ENCODE measurements at regions not wholly inside any gene's neighbourhood (a gene's known extent, or its start where the extent isn't known, plus 50 kb on each side); places are given as distances from the start of the nearest gene placed in this dataset.

DNA sequence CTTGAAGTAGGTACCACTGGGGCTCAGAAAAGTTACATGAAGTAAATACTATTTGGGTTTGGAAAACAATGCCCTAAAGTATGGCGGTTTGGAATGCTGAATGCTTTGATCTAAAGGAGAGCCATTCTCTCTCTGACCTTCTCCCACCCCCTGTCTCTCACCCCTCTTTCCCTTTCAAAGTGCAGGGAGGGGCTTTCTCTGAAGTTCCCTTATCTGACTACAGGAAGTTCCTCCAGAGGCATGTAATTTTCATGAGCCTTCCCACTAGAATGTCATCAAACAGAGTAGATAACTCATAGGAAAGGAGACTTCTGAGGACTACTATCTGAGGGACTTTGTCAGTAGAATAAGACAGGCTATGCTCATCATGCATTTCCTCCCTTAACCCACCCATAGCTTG lies 216.7 kb upstream of the PCSK2 start:
- H3K36me3 ChIP-seq, result no peaks in the 10 kb centered on the region
- H3K9me3 ChIP-seq, result no peaks in the 10 kb centered on the region
- no peak overlapping the region for H3K27ac ChIP-seq
- DNase-seq, result no peak
- no peaks in the 10 kb centered on the region for H3K27me3 ChIP-seq
- H3K4me3 ChIP-seq, result no peak overlapping the region
- no peaks in the 10 kb centered on the region for H3K4me1 ChIP-seq
- WGBS, 2 donors, result 49 to 52% methylated on average over 1 of the region's 1 CpG
- TF ChIP-seq EP300 (IDR thresholded peaks at IDR 0.05) (no peak), POLR2A (IDR thresholded peaks at IDR 0.05) (no peak), POLR2AphosphoS5 (IDR thresholded peaks at IDR 0.05) (no peak)
- TF ChIP-seq, protein P1, sequence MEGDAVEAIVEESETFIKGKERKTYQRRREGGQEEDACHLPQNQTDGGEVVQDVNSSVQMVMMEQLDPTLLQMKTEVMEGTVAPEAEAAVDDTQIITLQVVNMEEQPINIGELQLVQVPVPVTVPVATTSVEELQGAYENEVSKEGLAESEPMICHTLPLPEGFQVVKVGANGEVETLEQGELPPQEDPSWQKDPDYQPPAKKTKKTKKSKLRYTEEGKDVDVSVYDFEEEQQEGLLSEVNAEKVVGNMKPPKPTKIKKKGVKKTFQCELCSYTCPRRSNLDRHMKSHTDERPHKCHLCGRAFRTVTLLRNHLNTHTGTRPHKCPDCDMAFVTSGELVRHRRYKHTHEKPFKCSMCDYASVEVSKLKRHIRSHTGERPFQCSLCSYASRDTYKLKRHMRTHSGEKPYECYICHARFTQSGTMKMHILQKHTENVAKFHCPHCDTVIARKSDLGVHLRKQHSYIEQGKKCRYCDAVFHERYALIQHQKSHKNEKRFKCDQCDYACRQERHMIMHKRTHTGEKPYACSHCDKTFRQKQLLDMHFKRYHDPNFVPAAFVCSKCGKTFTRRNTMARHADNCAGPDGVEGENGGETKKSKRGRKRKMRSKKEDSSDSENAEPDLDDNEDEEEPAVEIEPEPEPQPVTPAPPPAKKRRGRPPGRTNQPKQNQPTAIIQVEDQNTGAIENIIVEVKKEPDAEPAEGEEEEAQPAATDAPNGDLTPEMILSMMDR (IDR thresholded peaks at IDR 0.05), result no peak
- intact Hi-C loops (cut with DNase I), result no loop called here

DNA sequence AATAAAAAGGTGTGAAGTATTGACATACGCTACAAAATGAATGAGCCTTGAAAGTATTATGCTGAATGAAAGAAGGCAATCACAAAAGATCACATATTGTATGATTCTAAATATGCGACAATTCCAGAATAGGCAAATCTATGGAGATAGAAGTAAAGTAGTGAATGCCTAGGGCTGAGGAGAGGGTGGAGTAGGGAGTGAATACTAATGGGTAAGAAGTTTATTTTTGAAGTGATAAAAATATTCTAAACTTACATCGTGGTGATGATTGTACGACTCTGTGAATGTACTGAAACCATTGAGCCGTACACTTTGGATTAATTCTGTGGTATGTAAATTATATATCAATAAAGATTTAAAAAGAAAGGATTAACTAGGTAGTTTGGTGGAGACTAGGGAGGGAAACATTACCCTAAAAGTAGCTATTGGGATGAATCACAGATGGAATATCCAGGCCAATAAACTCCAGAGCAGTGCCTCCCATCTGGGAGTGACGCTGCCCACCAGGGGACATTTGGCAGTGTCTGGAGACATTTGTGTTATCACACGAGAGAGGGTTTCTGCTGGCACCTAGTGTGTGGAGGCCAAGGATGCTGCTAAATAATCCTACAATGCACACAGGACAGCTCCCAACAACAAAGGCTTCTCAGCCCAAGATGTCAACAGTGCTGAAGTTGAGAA lies 214.2 kb upstream of the PCSK2 start:
- H3K36me3 ChIP-seq, result no peaks in the 10 kb centered on the region
- TF ChIP-seq, protein P1 (IDR thresholded peaks at IDR 0.05), result no peak
- TF ChIP-seq POLR2A (IDR thresholded peaks at IDR 0.05) (no peak), POLR2AphosphoS5 (IDR thresholded peaks at IDR 0.05) (no peak), EP300 (IDR thresholded peaks at IDR 0.05) (no peak)
- H3K27ac ChIP-seq, result no peak overlapping the region
- H3K9me3 ChIP-seq, result no peaks in the 10 kb centered on the region
- H3K27me3 ChIP-seq, result no peaks in the 10 kb centered on the region
- H3K4me1 ChIP-seq, result no peaks in the 10 kb centered on the region
- 74 to 83% methylated on average over 7 of the region's 7 CpGs for WGBS, 2 donors
- no peak overlapping the region for H3K4me3 ChIP-seq
- DNase-seq, result no peak
- intact Hi-C loops (cut with DNase I), result no loop called here

DNA sequence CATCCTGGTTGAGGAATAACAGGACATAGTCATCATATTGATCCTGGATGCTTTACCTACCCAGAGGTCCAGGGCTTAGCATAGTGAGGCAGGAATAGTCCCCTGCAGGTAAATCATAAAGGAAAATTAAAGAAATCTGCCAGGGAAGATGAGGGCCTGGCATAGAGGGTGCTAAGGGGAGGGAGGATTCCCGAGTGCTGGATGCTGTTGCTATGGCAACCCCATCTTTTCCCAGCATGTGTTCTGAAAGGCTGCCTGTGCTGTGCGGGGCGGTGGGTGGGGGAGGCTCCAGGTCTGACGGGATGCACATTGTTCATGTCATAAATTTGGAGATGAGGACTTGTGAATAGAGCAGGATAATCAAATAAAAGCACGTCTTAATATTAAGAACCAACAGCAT lies 212.6 kb upstream of the PCSK2 start:
- Histone ChIP-seq H3K4me3 (no peak overlapping the region), H3K27me3 (no peaks in the 10 kb centered on the region), H3K9me3 (no peaks in the 10 kb centered on the region), H3K4me1 (no peaks in the 10 kb centered on the region), H3K27ac (no peak overlapping the region), H3K36me3 (no peaks in the 10 kb centered on the region)
- no peak for DNase-seq
- TF ChIP-seq EP300 (IDR thresholded peaks at IDR 0.05), result no peak
- TF ChIP-seq, protein P1 (IDR thresholded peaks at IDR 0.05), result no peak
- no peak for TF ChIP-seq POLR2AphosphoS5 (IDR thresholded peaks at IDR 0.05)
- TF ChIP-seq POLR2A (IDR thresholded peaks at IDR 0.05), result no peak
- WGBS, 2 donors, result 44 to 46% methylated on average over 5 of the region's 5 CpGs
- intact Hi-C loops (cut with DNase I), result no loop called here

DNA sequence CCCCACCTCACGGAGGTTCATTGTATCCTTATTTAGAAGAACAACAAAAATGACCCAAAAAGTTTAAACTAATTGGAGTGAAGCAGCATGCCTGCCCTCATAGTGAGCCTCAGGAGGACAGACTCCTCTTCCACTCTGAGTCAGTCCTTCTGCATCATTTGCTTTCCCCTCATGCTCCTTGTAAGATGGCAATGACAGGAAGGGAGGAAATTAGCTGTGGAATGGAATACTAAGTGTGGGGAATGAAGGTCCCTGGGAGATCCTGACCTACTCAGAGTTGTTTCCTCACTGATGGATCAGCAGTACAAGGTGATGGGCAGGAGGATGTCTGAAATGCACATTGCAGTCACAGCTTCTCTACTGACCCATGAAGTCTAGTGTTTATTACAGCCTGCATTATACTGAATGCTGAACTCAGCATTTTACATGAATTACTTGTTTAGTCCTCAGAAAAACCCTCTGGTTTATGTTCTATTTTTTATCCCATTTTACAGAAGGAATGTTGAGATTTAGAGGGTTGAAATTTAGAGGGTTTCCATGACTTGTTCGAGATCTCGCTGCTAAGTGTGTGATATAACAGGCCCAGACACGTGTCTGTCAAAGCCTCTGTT lies 212.0 kb upstream of the PCSK2 start:
- TF ChIP-seq POLR2A (IDR thresholded peaks at IDR 0.05) (no peak), EP300 (IDR thresholded peaks at IDR 0.05) (no peak), POLR2AphosphoS5 (IDR thresholded peaks at IDR 0.05) (no peak)
- TF ChIP-seq, protein P1 (IDR thresholded peaks at IDR 0.05), result no peak
- Histone ChIP-seq H3K27me3 (no peaks in the 10 kb centered on the region), H3K27ac (no peak overlapping the region), H3K9me3 (no peaks in the 10 kb centered on the region), H3K4me1 (no peaks in the 10 kb centered on the region), H3K36me3 (no peaks in the 10 kb centered on the region), H3K4me3 (no peak overlapping the region)
- WGBS, 2 donors, result 75 to 81% methylated on average over 4 of the region's 4 CpGs
- no peak for DNase-seq
- intact Hi-C loops (cut with DNase I), result no loop called here
